ENCODE measurements at regions not wholly inside any gene's neighbourhood (a gene's known extent, or its start where the extent isn't known, plus 50 kb on each side); places are given as distances from the start of the nearest gene placed in this dataset.
"Not testable (repeated sequence)": the region's sequence is repeated elsewhere in the genome, so short reads cannot be mapped to it uniquely, and the experiment has no call there.

- DNase-seq (ENCODE audit: low spot score): no peak
Observed at GRCh38 chr1:218494449-218494852, 149.3 kb downstream of the TGFB2 start.

- no peak for DNase-seq (ENCODE audit: low spot score)
Observed at GRCh38 chr1:218495931-218496330, 150.8 kb downstream of the TGFB2 start.

DNA sequence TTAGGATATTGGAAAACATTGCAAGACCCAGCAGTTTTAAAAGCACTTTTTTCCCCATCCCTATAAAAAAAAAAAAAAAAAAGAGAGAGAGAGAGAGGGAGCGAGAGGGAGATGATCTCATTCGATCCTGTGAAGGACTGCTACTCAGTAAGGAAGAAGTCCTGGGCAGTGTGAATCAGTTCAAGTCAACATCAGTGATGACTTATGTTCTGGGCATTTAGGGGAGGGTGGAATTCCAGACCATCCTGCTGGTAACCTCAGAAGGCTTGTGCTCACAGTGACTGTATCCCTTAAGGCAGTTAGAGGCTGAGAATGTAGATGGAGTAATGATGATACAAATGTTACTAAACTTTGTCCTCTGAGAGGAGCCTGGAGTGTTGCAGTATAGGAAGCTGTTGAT is 151.4 kb downstream of the TGFB2 start:
- DNase-seq (ENCODE audit: low spot score): peak; percentile 36

DNA sequence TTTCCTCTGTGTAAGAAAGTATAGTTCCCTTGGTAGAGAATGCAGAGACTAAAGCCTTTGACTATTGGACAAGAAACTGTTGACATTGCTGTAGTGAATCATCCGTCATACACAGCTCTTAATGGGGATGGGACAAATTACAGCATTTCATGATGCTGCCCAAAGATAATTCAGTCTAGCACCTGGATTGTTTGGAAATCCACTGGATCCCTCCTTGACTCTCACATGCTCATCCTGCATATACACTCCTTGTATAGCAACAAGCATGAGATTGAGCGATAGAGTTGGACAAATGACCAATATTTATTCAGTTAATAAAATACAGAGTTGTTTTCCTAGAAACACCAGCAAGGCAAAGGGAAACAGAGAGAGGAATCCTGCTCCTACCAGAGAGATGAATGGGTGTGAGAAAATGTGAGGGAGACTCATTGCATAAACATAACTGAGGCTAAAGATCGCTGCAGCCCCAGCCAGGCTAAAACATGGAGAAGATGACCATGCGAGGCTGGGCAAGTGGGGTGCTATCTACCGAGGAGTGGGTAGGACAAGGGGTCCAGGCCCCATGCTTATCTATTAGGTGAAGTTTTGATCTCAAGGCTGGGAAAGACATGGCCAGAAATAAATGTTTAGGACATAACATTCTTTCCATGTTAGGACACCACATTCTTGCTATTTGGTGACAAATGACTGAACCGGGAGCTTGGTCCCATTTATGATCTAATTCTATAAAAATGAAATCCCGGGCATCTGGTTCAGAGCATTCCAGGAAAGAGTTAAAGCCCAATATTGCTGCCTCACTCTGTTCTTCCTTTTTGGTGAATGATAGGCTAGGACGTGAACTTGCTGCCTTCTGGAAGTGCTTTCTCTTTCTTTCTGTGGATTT is 153.2 kb downstream of the TGFB2 start:
- no peak for DNase-seq (ENCODE audit: low spot score)

GRCh38 chr1:218499011-218499691 is 154.0 kb downstream of the TGFB2 start:
- peak; percentile 46 for DNase-seq (ENCODE audit: low spot score)

DNA sequence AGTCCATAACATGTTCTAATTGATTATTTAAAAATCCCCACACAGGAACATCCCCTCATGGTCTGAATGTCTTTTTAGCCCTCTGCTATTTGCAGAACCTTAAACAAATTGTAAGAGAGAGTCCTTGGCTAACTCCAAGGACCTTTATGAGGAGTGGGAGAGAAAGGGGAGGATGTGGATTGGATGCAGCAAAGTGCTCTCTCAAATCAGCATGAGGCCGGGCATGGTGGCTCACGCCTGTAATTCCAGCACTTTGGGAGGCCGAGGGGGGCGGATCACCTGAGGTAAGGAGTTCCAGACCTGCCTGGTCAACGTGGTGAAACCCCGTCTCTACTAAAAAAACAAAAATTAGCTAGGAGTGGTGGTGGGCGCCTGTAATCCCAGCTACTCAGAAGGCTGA is 154.8 kb downstream of the TGFB2 start:
- no peak for DNase-seq (ENCODE audit: low spot score)

GRCh38 chr1:218501161-218501560 is 156.0 kb downstream of the TGFB2 start:
- DNase-seq (ENCODE audit: low spot score): no peak

- no peak for DNase-seq (ENCODE audit: low spot score)
Observed at GRCh38 chr1:218502383-218502782, 157.2 kb downstream of the TGFB2 start.

DNA sequence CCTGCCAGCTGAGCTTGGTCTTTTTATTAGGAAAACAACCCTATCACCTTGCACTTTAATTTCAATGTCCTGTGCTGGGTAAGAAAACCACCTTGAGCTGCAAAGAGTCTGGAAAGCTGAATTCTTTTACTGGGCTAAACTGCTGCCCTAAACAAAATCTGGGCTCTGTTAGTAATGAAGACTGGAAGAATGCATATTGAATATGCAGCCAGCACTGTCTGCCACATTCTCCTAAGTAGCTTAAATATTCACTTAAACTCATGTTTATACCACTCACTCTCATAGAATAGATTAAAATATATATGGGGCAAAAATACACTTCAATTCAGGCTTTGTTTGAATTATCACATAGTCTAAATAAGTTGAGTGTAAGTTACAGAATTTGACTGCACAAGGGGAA is 158.0 kb downstream of the TGFB2 start:
- no peak for DNase-seq (ENCODE audit: low spot score)

DNA sequence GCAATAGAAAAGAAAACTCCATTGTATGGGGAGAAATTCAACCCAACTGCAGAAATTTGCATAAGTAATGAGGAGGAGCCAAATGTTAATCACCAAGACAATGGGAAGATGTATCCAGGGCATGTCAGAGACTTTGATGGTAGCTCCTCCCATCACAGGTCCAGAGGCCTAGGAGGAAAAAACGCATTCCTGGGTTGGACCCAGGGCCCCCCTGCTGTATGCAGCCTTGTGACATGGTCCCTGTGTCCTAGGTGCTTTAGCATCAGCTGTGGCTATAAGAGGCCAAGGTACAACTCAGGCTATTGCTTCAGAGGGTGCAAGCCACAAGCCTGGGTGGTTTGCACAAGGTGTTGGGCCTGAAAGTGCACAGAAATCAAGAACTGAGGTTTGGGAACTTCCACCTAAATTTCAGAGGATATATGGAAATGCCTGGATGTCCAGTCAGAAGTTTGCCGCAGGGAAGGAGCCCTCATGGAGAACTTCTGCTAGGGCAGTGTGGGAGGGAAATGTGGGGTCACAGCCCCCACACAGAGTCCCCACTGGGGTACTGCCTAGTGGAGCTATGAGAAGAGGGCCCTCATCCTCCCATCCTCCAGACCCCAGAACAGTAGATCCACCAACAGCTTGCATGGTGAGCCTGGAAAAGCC is 162.3 kb downstream of the TGFB2 start:
- no peak for DNase-seq (ENCODE audit: low spot score)

GRCh38 chr1:218510153-218510772 is 165.1 kb downstream of the TGFB2 start:
- no peak for DNase-seq (ENCODE audit: low spot score)

GRCh38 chr1:218513328-218513727 is 168.2 kb downstream of the TGFB2 start:
- no peak for DNase-seq (ENCODE audit: low spot score)

GRCh38 chr1:218514689-218515088 is 169.6 kb downstream of the TGFB2 start:
- DNase-seq (ENCODE audit: low spot score): no peak

- no peak for DNase-seq (ENCODE audit: low spot score)
Observed at GRCh38 chr1:218516526-218516925, 171.4 kb downstream of the TGFB2 start.

DNA sequence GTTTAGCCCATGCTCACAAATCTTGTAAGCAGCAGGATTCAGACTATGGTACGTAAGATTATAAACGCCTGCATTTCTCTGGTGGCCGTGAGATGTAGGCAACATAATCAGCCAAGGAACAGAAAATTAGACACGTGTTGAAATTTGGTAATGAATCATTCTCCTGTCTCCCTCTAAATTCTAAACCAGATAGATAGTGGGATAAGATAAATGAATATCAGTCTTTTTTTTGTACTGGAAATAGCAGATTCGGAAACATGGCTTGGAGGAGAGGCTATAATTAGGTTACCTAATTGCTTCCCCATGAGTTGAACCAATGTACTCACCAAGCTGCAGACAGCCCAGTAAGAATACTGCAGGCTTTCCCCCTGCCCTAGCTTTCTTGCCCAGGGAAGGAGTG is 172.3 kb downstream of the TGFB2 start:
- no peak for DNase-seq (ENCODE audit: low spot score)

DNA sequence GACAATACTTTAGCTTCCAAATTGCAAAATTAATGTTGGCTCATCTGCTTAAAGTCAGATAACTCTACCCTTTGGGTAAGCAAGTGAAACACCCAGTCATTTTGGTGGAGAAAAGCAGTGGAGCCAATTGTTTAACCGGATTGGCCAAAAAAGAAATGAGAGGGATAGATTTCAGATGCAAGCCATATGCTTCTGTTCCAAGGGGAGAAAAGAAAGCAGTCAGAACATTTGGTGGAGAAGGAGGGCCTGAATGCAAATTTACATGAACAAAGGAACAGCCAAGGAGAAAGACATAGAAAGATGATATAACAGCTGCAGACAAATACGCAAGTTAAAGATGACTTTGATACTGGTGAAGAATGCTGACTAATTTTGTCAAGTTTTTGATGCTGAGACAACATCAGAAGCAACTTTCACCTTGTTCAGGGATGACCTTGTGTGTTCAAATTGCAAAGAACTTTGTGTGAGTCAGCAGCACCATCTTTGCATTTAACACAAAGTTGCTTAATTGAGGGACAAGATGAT is 173.1 kb downstream of the TGFB2 start:
- no peak for DNase-seq (ENCODE audit: low spot score)

- DNase-seq (ENCODE audit: low spot score): not testable (repeated sequence)
Observed at GRCh38 chr1:218520646-218521045, 175.5 kb downstream of the TGFB2 start.

- DNase-seq (ENCODE audit: low spot score): no peak
Observed at GRCh38 chr1:218521414-218522169, 176.5 kb downstream of the TGFB2 start.

DNA sequence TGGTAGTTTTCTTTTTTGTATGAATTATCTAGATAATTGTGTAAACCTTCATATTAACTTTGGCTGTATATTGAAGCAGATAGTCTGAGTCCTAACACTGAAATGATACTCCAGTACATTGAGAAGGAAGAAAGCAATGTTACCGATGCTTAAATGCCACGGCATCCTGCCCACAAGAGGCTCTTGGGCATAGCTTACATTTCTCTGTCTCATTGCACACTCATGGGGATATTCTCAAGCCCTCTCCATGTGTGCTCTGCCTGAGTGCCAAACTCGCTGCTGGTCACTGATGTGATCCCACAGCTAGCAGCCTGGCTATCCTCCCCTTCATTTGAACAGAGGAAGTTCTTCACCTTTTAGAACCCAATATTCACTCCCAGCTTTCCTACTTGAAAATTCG is 179.4 kb downstream of the TGFB2 start:
- no peak for DNase-seq (ENCODE audit: low spot score)

DNA sequence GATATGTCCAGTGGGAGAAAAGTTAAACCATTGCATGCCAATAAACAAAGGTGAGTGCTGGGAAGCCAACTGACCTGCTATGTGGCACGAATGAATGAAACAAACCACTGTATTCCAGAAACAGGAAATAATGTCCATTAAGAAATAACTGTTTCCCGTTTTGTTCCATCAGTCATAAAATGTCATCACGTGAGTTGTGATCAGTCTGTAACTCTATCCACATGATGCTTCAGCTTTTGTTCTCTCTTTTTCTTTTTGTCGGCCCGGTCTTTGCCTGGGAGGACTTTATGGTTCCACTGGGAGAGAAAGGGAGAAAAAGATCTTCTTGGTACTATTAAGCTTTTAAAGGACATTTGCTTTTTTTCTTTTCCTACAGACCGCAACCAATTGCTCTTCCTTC is 179.9 kb downstream of the TGFB2 start:
- no peak for DNase-seq (ENCODE audit: low spot score)

GRCh38 chr1:218525451-218526197 is 180.5 kb downstream of the TGFB2 start:
- DNase-seq (ENCODE audit: low spot score): no peak

All from SW480 (cell line).